ENCODE measurements at regions not wholly inside any gene's neighbourhood (a gene's known extent, or its start where the extent isn't known, plus 50 kb on each side); places are given as distances from the start of the nearest gene placed in this dataset.

DNA sequence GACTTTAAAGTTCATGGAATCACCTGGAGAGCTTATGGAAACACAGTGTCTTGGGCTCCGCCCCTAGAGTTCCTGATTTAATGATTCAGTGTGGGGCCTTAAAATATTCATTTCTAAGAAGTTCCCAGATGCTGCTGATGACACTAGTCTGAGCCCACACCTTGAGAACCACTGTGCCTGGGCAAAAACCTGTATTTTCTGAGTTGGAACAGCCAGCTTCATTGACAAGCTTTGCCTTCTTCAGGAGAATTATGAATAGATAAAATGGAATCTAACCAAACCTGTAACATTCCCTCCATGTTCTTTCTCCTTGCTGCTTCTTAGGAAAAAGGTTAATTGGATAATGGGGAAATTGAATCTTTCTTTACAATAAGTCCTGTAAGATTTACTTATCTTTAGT, 490.7 kb downstream of the DIPK2A start:
- TF ChIP-seq, protein P1, sequence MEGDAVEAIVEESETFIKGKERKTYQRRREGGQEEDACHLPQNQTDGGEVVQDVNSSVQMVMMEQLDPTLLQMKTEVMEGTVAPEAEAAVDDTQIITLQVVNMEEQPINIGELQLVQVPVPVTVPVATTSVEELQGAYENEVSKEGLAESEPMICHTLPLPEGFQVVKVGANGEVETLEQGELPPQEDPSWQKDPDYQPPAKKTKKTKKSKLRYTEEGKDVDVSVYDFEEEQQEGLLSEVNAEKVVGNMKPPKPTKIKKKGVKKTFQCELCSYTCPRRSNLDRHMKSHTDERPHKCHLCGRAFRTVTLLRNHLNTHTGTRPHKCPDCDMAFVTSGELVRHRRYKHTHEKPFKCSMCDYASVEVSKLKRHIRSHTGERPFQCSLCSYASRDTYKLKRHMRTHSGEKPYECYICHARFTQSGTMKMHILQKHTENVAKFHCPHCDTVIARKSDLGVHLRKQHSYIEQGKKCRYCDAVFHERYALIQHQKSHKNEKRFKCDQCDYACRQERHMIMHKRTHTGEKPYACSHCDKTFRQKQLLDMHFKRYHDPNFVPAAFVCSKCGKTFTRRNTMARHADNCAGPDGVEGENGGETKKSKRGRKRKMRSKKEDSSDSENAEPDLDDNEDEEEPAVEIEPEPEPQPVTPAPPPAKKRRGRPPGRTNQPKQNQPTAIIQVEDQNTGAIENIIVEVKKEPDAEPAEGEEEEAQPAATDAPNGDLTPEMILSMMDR (IDR thresholded peaks at IDR 0.05): no peak
- TF ChIP-seq POLR2A (IDR thresholded peaks at IDR 0.05): no peak

Data from tibial nerve (tissue), 3 donors.